MCF 10A (cell line): ENCODE measurements at regions not wholly inside any gene's neighbourhood (a gene's known extent, or its start where the extent isn't known, plus 50 kb on each side); places are given as distances from the start of the nearest gene placed in this dataset.
"Not testable (repeated sequence)": the region's sequence is repeated elsewhere in the genome, so short reads cannot be mapped to it uniquely, and the experiment has no call there.

Experiments
- BruUV-seq: library from RNA; stranded (reverse); fragments of 400-500 nt; replicated peaks from 2 replicates; lab custom pipeline; 2021; lab: Mats Ljungman, UMichigan
- CTCF ChIA-PET: fragments of 300-600 bp; sonication (Branson Sonifier 250); formaldehyde crosslinking; extraction: SDS; loops from one replicate; lab custom pipeline; 2021; ENCODE audit warnings: antibody characterized with exemption, inconsistent platforms; lab: Yijun Ruan, JAX
- POLR2A ChIA-PET: fragments of 300-600, 350-650 bp; sonication (Branson Sonifier 250); formaldehyde crosslinking; extraction: SDS; loops from one replicate; lab custom pipeline; 2020; ENCODE audit warnings: antibody characterized with exemption, inconsistent platforms; lab: Yijun Ruan, JAX
- DNase-seq: peaks from one replicate; pipeline ENCODE4 v3.0.0-alpha.2; 2018; ENCODE audit not compliant: unreplicated experiment
- H3K27ac Mint-ChIP-seq: one replicate; pipeline ENCODE4 v1.8.0; 2022; ENCODE audit warnings: mild to moderate bottlenecking, low read depth, mixed read lengths; ENCODE audit not compliant: unreplicated experiment
- H3K27me3 Mint-ChIP-seq: one replicate; pipeline ENCODE4 v1.8.0; 2022; ENCODE audit warnings: mixed read lengths; ENCODE audit not compliant: insufficient read depth, unreplicated experiment
- H3K36me3 Mint-ChIP-seq: one replicate; pipeline ENCODE4 v1.8.0; 2022; ENCODE audit warnings: mild to moderate bottlenecking, moderate library complexity, mixed read lengths; ENCODE audit not compliant: insufficient read depth, unreplicated experiment
- H3K4me1 Mint-ChIP-seq: one replicate; pipeline ENCODE4 v1.8.0; 2022; ENCODE audit warnings: mixed read lengths; ENCODE audit not compliant: insufficient read depth, unreplicated experiment
- H3K4me3 Mint-ChIP-seq: one replicate; pipeline ENCODE4 v1.8.0; 2022; ENCODE audit warnings: mild to moderate bottlenecking, moderate library complexity, mixed read lengths; ENCODE audit not compliant: unreplicated experiment
- H3K9me3 Mint-ChIP-seq: one replicate; pipeline ENCODE4 v1.8.0; 2022; ENCODE audit warnings: mixed read lengths; ENCODE audit not compliant: unreplicated experiment
- CTCF ChIP-seq: fragments of 200-600 bp; IDR thresholded peaks from one replicate; pipeline ENCODE4 v1.8.0; 2022; ENCODE audit warnings: antibody characterized with exemption, mild to moderate bottlenecking; ENCODE audit not compliant: unreplicated experiment
- intact Hi-C: fragments of 100-400 bp; cut with micrococcal nuclease; formaldehyde crosslinking; loops from 2 replicates; pipeline ENCODE4 v1.14.1; 2022

GRCh38 chr4:188396037-188396436 is 256.8 kb downstream of the TRIML1 start:
- no peak overlapping the region for H3K4me3 Mint-ChIP-seq
- H3K27ac Mint-ChIP-seq, result no peak overlapping the region
- CTCF ChIA-PET, result no interaction called here
- no peaks in the 10 kb centered on the region for H3K27me3 Mint-ChIP-seq
- no peak for TF ChIP-seq CTCF
- no peak for DNase-seq
- POLR2A ChIA-PET, result no interaction called here
- no peaks in the 10 kb centered on the region for H3K36me3 Mint-ChIP-seq
- H3K4me1 Mint-ChIP-seq, result no peaks in the 10 kb centered on the region
- BruUV-seq, result no TSS peak
- H3K9me3 Mint-ChIP-seq, result no peaks in the 10 kb centered on the region
- intact Hi-C loops, result no loop called here

GRCh38 chr4:188399834-188400233 is 260.6 kb downstream of the TRIML1 start:
- Mint-ChIP-seq H3K4me3 (no peak overlapping the region), H3K9me3 (no peaks in the 10 kb centered on the region), H3K36me3 (no peaks in the 10 kb centered on the region), H3K27ac (no peak overlapping the region), H3K4me1 (no peaks in the 10 kb centered on the region), H3K27me3 (no peaks in the 10 kb centered on the region)
- POLR2A ChIA-PET, result no interaction called here
- BruUV-seq, result no TSS peak
- intact Hi-C loops, result no loop called here
- TF ChIP-seq CTCF, result no peak
- CTCF ChIA-PET, result interaction anchor here (0.7 to 0.8 kb wide), 2 partner anchors 82 to 820 kb away, joined by 3 to 4 read pairs; no protein-coding TSS in a partner anchor
- DNase-seq, result no peak

- no peak overlapping the region for H3K27ac Mint-ChIP-seq
- no TSS peak for BruUV-seq
- CTCF ChIA-PET, result interaction anchor here (0.8 kb wide), 1 partner anchor 821 kb away, joined by 3 read pairs; no protein-coding TSS in a partner anchor
- H3K36me3 Mint-ChIP-seq, result no peaks in the 10 kb centered on the region
- intact Hi-C loops, result no loop called here
- POLR2A ChIA-PET, result no interaction called here
- no peaks in the 10 kb centered on the region for H3K27me3 Mint-ChIP-seq
- TF ChIP-seq CTCF, result no peak
- no peak for DNase-seq
- no peak overlapping the region for H3K4me3 Mint-ChIP-seq
- H3K4me1 Mint-ChIP-seq, result no peaks in the 10 kb centered on the region
- no peaks in the 10 kb centered on the region for H3K9me3 Mint-ChIP-seq
These were observed 261.2 kb downstream of the TRIML1 start for GRCh38 chr4:188400451-188400850.

- intact Hi-C loops, result no loop called here
These were observed 264.0 kb downstream of the TRIML1 start for GRCh38 chr4:188403272-188403671.

GRCh38 chr4:188405071-188405835 is 266.0 kb downstream of the TRIML1 start:
- H3K27me3 Mint-ChIP-seq, intact Hi-C loops, BruUV-seq, H3K4me3 Mint-ChIP-seq, H3K9me3 Mint-ChIP-seq, H3K27ac Mint-ChIP-seq, H3K4me1 Mint-ChIP-seq, CTCF ChIA-PET, H3K36me3 Mint-ChIP-seq, POLR2A ChIA-PET: not testable (repeated sequence)
- DNase-seq, result peak; percentile 17

More at GRCh38 chr4:188403272-188403671, 264.0 kb downstream of the TRIML1 start:
- Mint-ChIP-seq H3K27me3 (no peaks in the 10 kb centered on the region), H3K4me1 (no peaks in the 10 kb centered on the region), H3K4me3 (no peak overlapping the region), H3K36me3 (no peaks in the 10 kb centered on the region), H3K27ac (no peak overlapping the region), H3K9me3 (no peaks in the 10 kb centered on the region)
- peak; percentile 11 for DNase-seq
- ChIA-PET CTCF (interaction anchor here (0.8 to 0.9 kb wide), 2 partner anchors 162 to 1139 kb away, joined by 3 read pairs; no protein-coding TSS in a partner anchor), POLR2A (no interaction called here)
- no TSS peak for BruUV-seq
- TF ChIP-seq CTCF, result no peak
